HEK293 (cell line): ENCODE measurements at regions not wholly inside any gene's neighbourhood (a gene's known extent, or its start where the extent isn't known, plus 50 kb on each side); places are given as distances from the start of the nearest gene placed in this dataset.

Experiments used
- CTCF ChIA-PET: fragments of 350-600 bp; formaldehyde crosslinking; extraction: SDS; loops from one replicate; lab custom pipeline; 2021; ENCODE audit warnings: antibody characterized with exemption; lab: Yijun Ruan, JAX
- POLR2A ChIA-PET: fragments of 300-600 bp; formaldehyde crosslinking; extraction: SDS; loops from one replicate; lab custom pipeline; 2020; ENCODE audit warnings: antibody characterized with exemption, inconsistent platforms; lab: Yijun Ruan, JAX
- H3K27ac ChIP-seq: fragments of 200-500 bp; sonication (Bioruptor generic); 2 replicates; pipeline ENCODE4 v1.5.1; 2014; ENCODE audit warnings: low read depth, low read length, control low read depth, inconsistent platforms; ENCODE audit errors: extremely low read depth
- H3K36me3 ChIP-seq, 2 experiments: fragments of 200-500 bp in 1 of 2; sonication (Bioruptor generic) in 1 of 2; 1 replicate in 1 of 2; 2 replicates in 1 of 2; pipeline ENCODE4 v1.5.1; 2014 to 2017; ENCODE audit warnings: inconsistent platforms in 2 of 2, low read length in 2 of 2; ENCODE audit not compliant: control insufficient read depth in 2 of 2, insufficient read depth in 1 of 2
- H3K4me1 ChIP-seq: fragments of 200-500 bp; sonication (Bioruptor generic); 2 replicates; pipeline ENCODE4 v1.5.1; 2014; ENCODE audit warnings: mild to moderate bottlenecking, low read length, inconsistent platforms; ENCODE audit not compliant: control insufficient read depth, insufficient read depth
- H3K4me3 ChIP-seq: 2 replicates; pipeline ENCODE4 v1.5.1; 2011; ENCODE audit warnings: low read depth, mild to moderate bottlenecking, control low read depth, low read length, moderate library complexity
- H3K9me3 ChIP-seq: fragments of 200-500 bp; sonication (Bioruptor generic); 2 replicates; pipeline ENCODE4 v1.5.1; 2014; ENCODE audit warnings: low read depth, low read length, inconsistent platforms; ENCODE audit not compliant: control insufficient read depth, insufficient read depth
- KLF16 ChIP-seq: fragments of 450-650 bp; formaldehyde crosslinking; IDR thresholded peaks from 2 replicates; pipeline ENCODE4 v1.5.1; 2017; ENCODE audit warnings: missing biosample characterization, missing genetic modification characterization
- KLF8 ChIP-seq: fragments of 450-650 bp; formaldehyde crosslinking; IDR thresholded peaks from 2 replicates; pipeline ENCODE4 v1.5.1; 2016; ENCODE audit warnings: missing biosample characterization, missing genetic modification characterization
- KLF9 ChIP-seq: fragments of 450-650 bp; formaldehyde crosslinking; IDR thresholded peaks from 2 replicates; pipeline ENCODE4 v1.5.1; 2016; ENCODE audit warnings: missing biosample characterization, missing genetic modification characterization, low read depth
- SALL2 ChIP-seq: fragments of 450-650 bp; formaldehyde crosslinking; IDR thresholded peaks from 2 replicates; pipeline ENCODE4 v1.5.0; 2017; ENCODE audit warnings: missing biosample characterization, mild to moderate bottlenecking, missing genetic modification characterization, borderline replicate concordance
- SCRT2 ChIP-seq: fragments of 450-650 bp; formaldehyde crosslinking; IDR thresholded peaks from 2 replicates; pipeline ENCODE4 v1.5.1; 2016; ENCODE audit warnings: missing biosample characterization, missing genetic modification characterization
- SETDB1 ChIP-seq: IDR thresholded peaks from one replicate; pipeline ENCODE4 v1.6.1; 2017; ENCODE audit warnings: mild to moderate bottlenecking, low read length, moderate library complexity, mixed read lengths; ENCODE audit not compliant: insufficient read length
- ZEB2 ChIP-seq: fragments of 450-650 bp; formaldehyde crosslinking; IDR thresholded peaks from 2 replicates; pipeline ENCODE4 v1.5.1; 2016; ENCODE audit warnings: missing biosample characterization, missing genetic modification characterization
- ZFP41 ChIP-seq: fragments of 450-650 bp; formaldehyde crosslinking; IDR thresholded peaks from 2 replicates; pipeline ENCODE4 v1.5.1; 2016; ENCODE audit warnings: missing biosample characterization, missing genetic modification characterization, borderline replicate concordance
- ZFP69B ChIP-seq: fragments of 450-650 bp; formaldehyde crosslinking; IDR thresholded peaks from 2 replicates; pipeline ENCODE4 v1.5.1; 2016; ENCODE audit warnings: missing biosample characterization, missing genetic modification characterization
- ZNF2 ChIP-seq: fragments of 450-650 bp; formaldehyde crosslinking; IDR thresholded peaks from 2 replicates; pipeline ENCODE4 v1.5.1; 2016; ENCODE audit warnings: missing biosample characterization, missing genetic modification characterization
- ZNF202 ChIP-seq: fragments of 450-650 bp; formaldehyde crosslinking; IDR thresholded peaks from 2 replicates; pipeline ENCODE4 v1.5.1; 2016; ENCODE audit warnings: missing biosample characterization, missing genetic modification characterization, borderline replicate concordance
- ZNF23 ChIP-seq: fragments of 450-650 bp; formaldehyde crosslinking; IDR thresholded peaks from 2 replicates; pipeline ENCODE4 v1.5.1; 2016; ENCODE audit warnings: missing biosample characterization, missing genetic modification characterization, borderline replicate concordance
- ZNF433 ChIP-seq: fragments of 450-650 bp; formaldehyde crosslinking; IDR thresholded peaks from 2 replicates; pipeline ENCODE4 v1.5.1; 2016; ENCODE audit warnings: missing biosample characterization, missing genetic modification characterization, low read depth
- ZNF48 ChIP-seq: fragments of 450-650 bp; formaldehyde crosslinking; IDR thresholded peaks from 2 replicates; pipeline ENCODE4 v1.5.1; 2016; ENCODE audit warnings: missing biosample characterization, missing genetic modification characterization
- ZNF549 ChIP-seq: fragments of 450-650 bp; IDR thresholded peaks from 2 replicates; pipeline ENCODE4 v1.5.1; 2018; ENCODE audit warnings: missing biosample characterization, missing genetic modification characterization, mild to moderate bottlenecking, inconsistent platforms, moderate library complexity
- ZNF664 ChIP-seq: fragments of 450-650 bp; formaldehyde crosslinking; IDR thresholded peaks from 2 replicates; pipeline ENCODE4 v1.5.1; 2016; ENCODE audit warnings: missing biosample characterization, missing genetic modification characterization
- ZNF701 ChIP-seq: fragments of 450-650 bp; formaldehyde crosslinking; IDR thresholded peaks from 2 replicates; pipeline ENCODE4 v1.5.1; 2016; ENCODE audit warnings: missing biosample characterization, missing genetic modification characterization
- TF ChIP-seq, protein P1 (sequence below): fragments of 450-650 bp; formaldehyde crosslinking; IDR thresholded peaks from 2 replicates; pipeline ENCODE4 v1.5.1; 2017; ENCODE audit warnings: missing biosample characterization, missing genetic modification characterization
- TF ChIP-seq, protein P2 (sequence below): fragments of 450-650 bp; formaldehyde crosslinking; IDR thresholded peaks from 2 replicates; pipeline ENCODE4 v1.5.1; 2016; ENCODE audit warnings: missing biosample characterization, missing genetic modification characterization
- TF ChIP-seq, protein P3 (sequence below): fragments of 450-650 bp; formaldehyde crosslinking; optimal IDR thresholded peaks from 2 replicates; pipeline ENCODE3; 2016; ENCODE audit warnings: missing biosample characterization, mild to moderate bottlenecking, missing genetic modification characterization
- TF ChIP-seq, protein P4 (sequence below): fragments of 450-650 bp; formaldehyde crosslinking; IDR thresholded peaks from 2 replicates; pipeline ENCODE4 v1.5.1; 2016; ENCODE audit warnings: missing biosample characterization, missing genetic modification characterization

DNA sequence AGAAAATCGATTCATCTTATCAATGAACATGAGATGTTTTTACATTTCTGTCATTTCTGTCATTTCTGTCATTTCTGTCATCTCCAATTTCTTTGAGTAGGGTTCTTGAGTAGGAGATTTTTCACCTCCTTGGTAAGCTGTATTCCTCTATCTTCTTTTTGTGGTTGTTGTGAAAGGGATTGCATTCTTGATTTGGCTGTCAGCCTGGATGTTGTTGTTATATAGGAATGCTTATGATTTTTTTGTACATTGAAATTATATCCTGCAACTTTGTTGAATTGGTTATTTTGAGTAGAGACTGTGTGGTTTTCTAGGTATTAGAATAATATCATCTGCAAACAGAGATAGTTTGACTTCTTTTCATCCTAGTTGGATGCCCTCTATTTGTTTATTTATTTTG is 1233.7 kb downstream of the PLA2G4A start:
- no peaks in the 10 kb centered on the region for H3K4me1 ChIP-seq
- no peaks in the 10 kb centered on the region for H3K9me3 ChIP-seq
- H3K27ac ChIP-seq, result no peak overlapping the region
- CTCF ChIA-PET, result no interaction called here
- POLR2A ChIA-PET, result no interaction called here
- H3K36me3 ChIP-seq, result no peaks in the 10 kb centered on the region
- H3K4me3 ChIP-seq, result no peak overlapping the region
- TF ChIP-seq SCRT2, result no peak
- TF ChIP-seq ZNF202 (tag by site-specific recombination), result no peak
- TF ChIP-seq ZNF48, result no peak
- no peak for TF ChIP-seq ZNF433 (tag by site-specific recombination)
- no peak for TF ChIP-seq ZFP69B
- no peak for TF ChIP-seq ZFP41 (tag by site-specific recombination)
- no peak for TF ChIP-seq KLF9 (tag by site-specific recombination)
- no peak for TF ChIP-seq SALL2
- TF ChIP-seq, protein P1, sequence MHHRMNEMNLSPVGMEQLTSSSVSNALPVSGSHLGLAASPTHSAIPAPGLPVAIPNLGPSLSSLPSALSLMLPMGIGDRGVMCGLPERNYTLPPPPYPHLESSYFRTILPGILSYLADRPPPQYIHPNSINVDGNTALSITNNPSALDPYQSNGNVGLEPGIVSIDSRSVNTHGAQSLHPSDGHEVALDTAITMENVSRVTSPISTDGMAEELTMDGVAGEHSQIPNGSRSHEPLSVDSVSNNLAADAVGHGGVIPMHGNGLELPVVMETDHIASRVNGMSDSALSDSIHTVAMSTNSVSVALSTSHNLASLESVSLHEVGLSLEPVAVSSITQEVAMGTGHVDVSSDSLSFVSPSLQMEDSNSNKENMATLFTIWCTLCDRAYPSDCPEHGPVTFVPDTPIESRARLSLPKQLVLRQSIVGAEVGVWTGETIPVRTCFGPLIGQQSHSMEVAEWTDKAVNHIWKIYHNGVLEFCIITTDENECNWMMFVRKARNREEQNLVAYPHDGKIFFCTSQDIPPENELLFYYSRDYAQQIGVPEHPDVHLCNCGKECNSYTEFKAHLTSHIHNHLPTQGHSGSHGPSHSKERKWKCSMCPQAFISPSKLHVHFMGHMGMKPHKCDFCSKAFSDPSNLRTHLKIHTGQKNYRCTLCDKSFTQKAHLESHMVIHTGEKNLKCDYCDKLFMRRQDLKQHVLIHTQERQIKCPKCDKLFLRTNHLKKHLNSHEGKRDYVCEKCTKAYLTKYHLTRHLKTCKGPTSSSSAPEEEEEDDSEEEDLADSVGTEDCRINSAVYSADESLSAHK, result no peak

DNA sequence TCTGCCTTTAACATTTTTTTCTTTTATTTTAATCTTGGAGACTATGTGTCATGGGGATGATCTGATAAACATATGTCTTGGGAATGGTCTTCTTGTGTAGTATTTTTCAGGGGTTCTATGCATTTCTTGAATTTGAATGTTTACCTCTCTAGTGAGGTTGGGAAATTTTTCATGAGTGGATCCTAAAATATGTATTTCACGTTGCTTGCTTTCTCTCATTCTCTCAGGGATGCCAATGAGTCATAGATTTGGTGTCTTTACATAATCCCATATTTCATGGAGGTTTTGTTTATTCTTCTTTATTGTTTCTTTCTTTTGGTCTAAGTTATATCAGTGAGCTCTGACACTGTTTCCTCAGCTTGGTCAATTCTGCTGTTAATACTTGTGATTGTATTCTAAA is 1237.2 kb downstream of the PLA2G4A start:
- Histone ChIP-seq H3K4me3 (no peak overlapping the region), H3K4me1 (no peaks in the 10 kb centered on the region), H3K9me3 (no peaks in the 10 kb centered on the region), H3K27ac (no peak overlapping the region), H3K36me3 (no peaks in the 10 kb centered on the region)
- TF ChIP-seq, protein P2, sequence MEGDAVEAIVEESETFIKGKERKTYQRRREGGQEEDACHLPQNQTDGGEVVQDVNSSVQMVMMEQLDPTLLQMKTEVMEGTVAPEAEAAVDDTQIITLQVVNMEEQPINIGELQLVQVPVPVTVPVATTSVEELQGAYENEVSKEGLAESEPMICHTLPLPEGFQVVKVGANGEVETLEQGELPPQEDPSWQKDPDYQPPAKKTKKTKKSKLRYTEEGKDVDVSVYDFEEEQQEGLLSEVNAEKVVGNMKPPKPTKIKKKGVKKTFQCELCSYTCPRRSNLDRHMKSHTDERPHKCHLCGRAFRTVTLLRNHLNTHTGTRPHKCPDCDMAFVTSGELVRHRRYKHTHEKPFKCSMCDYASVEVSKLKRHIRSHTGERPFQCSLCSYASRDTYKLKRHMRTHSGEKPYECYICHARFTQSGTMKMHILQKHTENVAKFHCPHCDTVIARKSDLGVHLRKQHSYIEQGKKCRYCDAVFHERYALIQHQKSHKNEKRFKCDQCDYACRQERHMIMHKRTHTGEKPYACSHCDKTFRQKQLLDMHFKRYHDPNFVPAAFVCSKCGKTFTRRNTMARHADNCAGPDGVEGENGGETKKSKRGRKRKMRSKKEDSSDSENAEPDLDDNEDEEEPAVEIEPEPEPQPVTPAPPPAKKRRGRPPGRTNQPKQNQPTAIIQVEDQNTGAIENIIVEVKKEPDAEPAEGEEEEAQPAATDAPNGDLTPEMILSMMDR, result no peak
- TF ChIP-seq KLF16 (tag by site-specific recombination), result no peak
- TF ChIP-seq KLF8, result no peak
- no peak for TF ChIP-seq ZNF664
- TF ChIP-seq ZNF2 (tag by site-specific recombination), result no peak
- TF ChIP-seq SETDB1, result no peak
- TF ChIP-seq ZNF23 (tag by site-specific recombination), result no peak
- TF ChIP-seq, protein P3, sequence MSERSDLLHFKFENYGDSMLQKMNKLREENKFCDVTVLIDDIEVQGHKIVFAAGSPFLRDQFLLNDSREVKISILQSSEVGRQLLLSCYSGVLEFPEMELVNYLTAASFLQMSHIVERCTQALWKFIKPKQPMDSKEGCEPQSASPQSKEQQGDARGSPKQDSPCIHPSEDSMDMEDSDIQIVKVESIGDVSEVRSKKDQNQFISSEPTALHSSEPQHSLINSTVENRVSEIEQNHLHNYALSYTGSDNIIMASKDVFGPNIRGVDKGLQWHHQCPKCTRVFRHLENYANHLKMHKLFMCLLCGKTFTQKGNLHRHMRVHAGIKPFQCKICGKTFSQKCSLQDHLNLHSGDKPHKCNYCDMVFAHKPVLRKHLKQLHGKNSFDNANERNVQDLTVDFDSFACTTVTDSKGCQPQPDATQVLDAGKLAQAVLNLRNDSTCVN (tag by site-specific recombination), result no peak
- TF ChIP-seq, protein P4, sequence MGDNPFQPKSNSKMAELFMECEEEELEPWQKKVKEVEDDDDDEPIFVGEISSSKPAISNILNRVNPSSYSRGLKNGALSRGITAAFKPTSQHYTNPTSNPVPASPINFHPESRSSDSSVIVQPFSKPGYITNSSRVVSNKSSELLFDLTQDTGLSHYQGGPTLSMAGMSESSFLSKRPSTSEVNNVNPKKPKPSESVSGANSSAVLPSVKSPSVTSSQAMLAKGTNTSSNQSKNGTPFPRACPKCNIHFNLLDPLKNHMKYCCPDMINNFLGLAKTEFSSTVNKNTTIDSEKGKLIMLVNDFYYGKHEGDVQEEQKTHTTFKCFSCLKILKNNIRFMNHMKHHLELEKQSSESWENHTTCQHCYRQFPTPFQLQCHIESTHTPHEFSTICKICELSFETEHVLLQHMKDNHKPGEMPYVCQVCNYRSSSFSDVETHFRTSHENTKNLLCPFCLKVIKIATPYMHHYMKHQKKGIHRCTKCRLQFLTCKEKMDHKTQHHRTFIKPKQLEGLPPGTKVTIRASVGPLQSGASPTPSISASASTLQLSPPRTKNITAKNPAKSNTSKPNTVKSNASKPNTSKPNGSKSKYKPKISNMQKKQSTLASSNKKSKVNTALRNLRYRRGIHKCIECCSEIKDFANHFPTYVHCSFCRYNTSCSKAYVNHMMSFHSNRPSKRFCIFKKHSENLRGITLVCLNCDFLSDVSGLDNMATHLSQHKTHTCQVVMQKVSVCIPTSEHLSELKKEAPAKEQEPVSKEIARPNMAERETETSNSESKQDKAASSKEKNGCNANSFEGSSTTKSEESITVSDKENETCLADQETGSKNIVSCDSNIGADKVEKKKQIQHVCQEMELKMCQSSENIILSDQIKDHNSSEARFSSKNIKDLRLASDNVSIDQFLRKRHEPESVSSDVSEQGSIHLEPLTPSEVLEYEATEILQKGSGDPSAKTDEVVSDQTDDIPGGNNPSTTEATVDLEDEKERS (tag by site-specific recombination), result no peak
- no peak for TF ChIP-seq ZNF433 (tag by site-specific recombination)
- TF ChIP-seq ZEB2 (tag by site-specific recombination), result no peak
- TF ChIP-seq ZNF701 (tag by site-specific recombination), result no peak
- no peak for TF ChIP-seq ZNF549 (tag by site-specific recombination)
- CTCF ChIA-PET, result no interaction called here
- POLR2A ChIA-PET, result no interaction called here
